H1 (cell line): ENCODE measurements at regions not wholly inside any gene's neighbourhood (a gene's known extent, or its start where the extent isn't known, plus 50 kb on each side); places are given as distances from the start of the nearest gene placed in this dataset.
A peak's percentile ranks its signal among the peaks of the same experiment; 100 is the strongest.

Experiments
- CTBP2 ChIP-seq: IDR thresholded peaks from 2 replicates; pipeline ENCODE4 v1.7.0; 2011; ENCODE audit warnings: borderline replicate concordance, mild to moderate bottlenecking, moderate library complexity, mixed read lengths, low read length; ENCODE audit not compliant: insufficient read depth, insufficient read length
- CTCF ChIP-seq, 3 experiments: IDR thresholded peaks; 1 replicate in 2 of 3; 2 replicates in 1 of 3; pipeline versions ENCODE4 v1.5.1 to v1.6.1; 2011; ENCODE audit warnings: low read length in 3 of 3, mild to moderate bottlenecking in 3 of 3, inconsistent platforms in 2 of 3, low read depth in 1 of 3, moderate library complexity in 1 of 3; ENCODE audit not compliant: insufficient read depth in 1 of 3; ENCODE audit errors: control extremely low read depth in 1 of 3
- EZH2 ChIP-seq: fragments of 200-600 bp; sonication (generic); IDR thresholded peaks from 2 replicates; pipeline ENCODE4 v1.7.1; 2012; ENCODE audit warnings: low read depth, mild to moderate bottlenecking, moderate library complexity, low read length, inconsistent platforms; ENCODE audit not compliant: severe bottlenecking
- GABPA ChIP-seq: IDR thresholded peaks from 2 replicates; pipeline ENCODE4 v1.6.1; 2011; ENCODE audit warnings: mild to moderate bottlenecking, low read length, moderate library complexity, borderline replicate concordance; ENCODE audit not compliant: insufficient read depth
- KDM5A ChIP-seq: fragments of 200-600 bp; IDR thresholded peaks from 2 replicates; pipeline ENCODE4 v1.7.1; 2012; ENCODE audit warnings: mild to moderate bottlenecking, low read length, inconsistent platforms, mixed read lengths
- MAX ChIP-seq: IDR thresholded peaks from 2 replicates; pipeline ENCODE4 v1.6.1; 2012; ENCODE audit warnings: inconsistent platforms
- NRF1 ChIP-seq: IDR thresholded peaks from 2 replicates; pipeline ENCODE4 v1.6.1; 2011; ENCODE audit warnings: mild to moderate bottlenecking, low read depth, low read length, improper control_type of control experiment
- SAP30 ChIP-seq: fragments of 300-600 bp; sonication (generic); IDR thresholded peaks from 2 replicates; pipeline ENCODE4 v1.7.1; 2012; ENCODE audit warnings: low read length, moderate library complexity, mild to moderate bottlenecking, inconsistent platforms; ENCODE audit not compliant: insufficient read depth, insufficient replicate concordance
- SIN3A ChIP-seq, 2 experiments: IDR thresholded peaks in 1 of 2; conservative IDR thresholded peaks in 1 of 2; 2 replicates each; pipeline ENCODE4 v1.6.1; 2011 to 2012; ENCODE audit warnings: low read length in 2 of 2, improper control_type of control experiment in 1 of 2, low read depth in 1 of 2, mild to moderate bottlenecking in 1 of 2
- SIX5 ChIP-seq: IDR thresholded peaks from 2 replicates; pipeline ENCODE4 v1.6.1; 2011; ENCODE audit warnings: mild to moderate bottlenecking, low read depth, low read length
- SP1 ChIP-seq: IDR thresholded peaks from 2 replicates; pipeline ENCODE4 v1.6.1; 2011; ENCODE audit warnings: low read depth, low read length
- SUZ12 ChIP-seq: fragments of 200-600 bp; sonication (generic); IDR thresholded peaks from 2 replicates; pipeline ENCODE4 v1.6.1; 2012; ENCODE audit warnings: mild to moderate bottlenecking, inconsistent platforms, low read length, moderate library complexity, mixed read lengths
- TCF12 ChIP-seq: IDR thresholded peaks from 2 replicates; pipeline ENCODE4 v1.6.1; 2011; ENCODE audit warnings: low read depth, mild to moderate bottlenecking, low read length
- TEAD4 ChIP-seq: IDR thresholded peaks from 2 replicates; pipeline ENCODE4 v1.6.1; 2012; ENCODE audit warnings: low read depth, low read length, inconsistent platforms, mixed read lengths
- YY1 ChIP-seq: IDR thresholded peaks from 2 replicates; pipeline ENCODE4 v1.6.1; 2011; ENCODE audit warnings: low read depth, mild to moderate bottlenecking, low read length

GRCh38 chr9:33721674-33722358 is 73.5 kb upstream of the PRSS3 start (continued):
- TF ChIP-seq TCF12: no peak
- no peak for TF ChIP-seq GABPA
- TF ChIP-seq SUZ12: no peak
- no peak for TF ChIP-seq KDM5A
- TF ChIP-seq SAP30: no peak
- TF ChIP-seq TEAD4: no peak
- TF ChIP-seq SIX5: no peak
- TF ChIP-seq SIN3A (conservative IDR thresholded peaks at IDR 0.05 in 1 of 2, IDR thresholded peaks at IDR 0.05 in 1 of 2; ENCODE audit: low read depth in 1 of 2, low read length in 2 of 2): no peak
- TF ChIP-seq CTBP2: no peak
- TF ChIP-seq MAX: peak; percentile 95
- TF ChIP-seq NRF1: no peak
- TF ChIP-seq YY1: peak; percentile 66; the same call in 1 of the 2 replicates
- TF ChIP-seq EZH2: no peak
- TF ChIP-seq SP1: no peak
- TF ChIP-seq CTCF (IDR thresholded peaks at IDR 0.05; ENCODE audit: control extremely low read depth in 1 of 3, insufficient read depth in 1 of 3, low read depth in 1 of 3, low read length in 3 of 3): peak; percentile 97 to 100 (median 100)
